ENCODE measurements at regions not wholly inside any gene's neighbourhood (a gene's known extent, or its start where the extent isn't known, plus 50 kb on each side); places are given as distances from the start of the nearest gene placed in this dataset.

DNA sequence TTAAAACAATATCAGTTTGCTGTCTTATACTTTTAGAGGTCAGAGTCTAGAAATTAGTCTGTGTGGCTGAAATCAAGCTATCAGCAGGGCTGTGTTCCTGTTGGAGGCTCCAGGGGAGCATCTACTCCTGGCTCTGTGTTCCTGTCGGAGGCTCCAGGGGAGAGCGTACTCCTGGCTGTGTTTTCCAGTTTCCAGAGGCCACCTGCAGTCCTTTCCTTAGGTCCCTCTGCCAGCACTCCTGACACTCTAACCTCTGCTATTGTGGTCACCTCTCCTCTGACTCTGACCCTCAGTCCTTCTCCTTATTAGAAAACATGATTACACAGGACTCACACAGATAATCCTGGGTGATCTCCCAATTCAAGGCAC is 1140.7 kb upstream of the TMEM132C start:
- POLR2A ChIA-PET (ENCODE audit: unreplicated experiment): interaction anchor here (0.6 kb wide), 1 partner anchor 360 kb away, joined by 3 read pairs; no protein-coding TSS in a partner anchor
- H2AFZ ChIP-seq (ENCODE audit: low read length): no peak overlapping the region

DNA sequence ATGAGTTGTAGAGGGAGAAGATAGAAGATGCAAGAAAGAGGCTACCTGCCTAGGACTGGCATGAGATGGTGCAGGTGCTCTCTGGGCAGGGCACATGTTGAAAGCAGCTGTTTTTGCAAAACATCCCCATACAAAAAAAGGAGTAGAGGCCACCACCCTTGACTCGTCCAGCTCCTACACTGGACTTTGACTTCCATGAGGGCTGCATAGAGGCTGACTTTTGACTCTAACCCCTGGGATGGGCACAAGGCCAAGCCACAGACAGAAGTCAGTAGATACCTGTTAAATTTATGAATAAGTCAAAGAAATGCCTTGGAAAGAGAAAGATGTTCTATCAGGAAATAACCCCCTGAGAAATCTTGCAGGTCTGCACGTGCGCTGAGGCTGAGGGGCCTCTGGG is 1139.1 kb upstream of the TMEM132C start:
- intact Hi-C loops (cut with micrococcal nuclease): loop anchor here (2.0 to 5.0 kb wide), 5 partner anchors 19 to 144 kb away; no protein-coding TSS in a partner anchor
- Histone ChIP-seq H3K4me1 (ENCODE audit: insufficient read depth, low read length) (peaks cover 38% of the 10 kb centered on the region), H3K4me3 (ENCODE audit: low read length) (no peak overlapping the region), H3K27ac (ENCODE audit: low read length) (0 out of 2 replicates have a peak overlapping the region, but pooled peaks have one; percentile 93), H3K36me3 (ENCODE audit: low read depth, low read length) (no peaks in the 10 kb centered on the region), H4K20me1 (ENCODE audit: low read length) (no peaks in the 10 kb centered on the region), H3K4me2 (ENCODE audit: low read length) (no peak overlapping the region), H3K79me2 (ENCODE audit: low read length) (no peaks in the 10 kb centered on the region), H3K9me3 (ENCODE audit: low read length) (no peaks in the 10 kb centered on the region), H3K9ac (ENCODE audit: low read length) (no peak overlapping the region), H3K9me2 (replicated peaks; ENCODE audit: low read length) (no peaks in the 10 kb centered on the region), H3K27me3 (ENCODE audit: low read length) (no peaks in the 10 kb centered on the region), H3F3A (ENCODE audit: low read length, unreplicated experiment) (peaks cover 8% of the 10 kb centered on the region), H2AFZ (ENCODE audit: low read length) (no peak overlapping the region)
- DNase-seq (no peak), ATAC-seq (no peak)
- ChIA-PET CTCF (no interaction called here), POLR2A (ENCODE audit: unreplicated experiment) (no interaction called here)
- TF ChIP-seq, protein P1, sequence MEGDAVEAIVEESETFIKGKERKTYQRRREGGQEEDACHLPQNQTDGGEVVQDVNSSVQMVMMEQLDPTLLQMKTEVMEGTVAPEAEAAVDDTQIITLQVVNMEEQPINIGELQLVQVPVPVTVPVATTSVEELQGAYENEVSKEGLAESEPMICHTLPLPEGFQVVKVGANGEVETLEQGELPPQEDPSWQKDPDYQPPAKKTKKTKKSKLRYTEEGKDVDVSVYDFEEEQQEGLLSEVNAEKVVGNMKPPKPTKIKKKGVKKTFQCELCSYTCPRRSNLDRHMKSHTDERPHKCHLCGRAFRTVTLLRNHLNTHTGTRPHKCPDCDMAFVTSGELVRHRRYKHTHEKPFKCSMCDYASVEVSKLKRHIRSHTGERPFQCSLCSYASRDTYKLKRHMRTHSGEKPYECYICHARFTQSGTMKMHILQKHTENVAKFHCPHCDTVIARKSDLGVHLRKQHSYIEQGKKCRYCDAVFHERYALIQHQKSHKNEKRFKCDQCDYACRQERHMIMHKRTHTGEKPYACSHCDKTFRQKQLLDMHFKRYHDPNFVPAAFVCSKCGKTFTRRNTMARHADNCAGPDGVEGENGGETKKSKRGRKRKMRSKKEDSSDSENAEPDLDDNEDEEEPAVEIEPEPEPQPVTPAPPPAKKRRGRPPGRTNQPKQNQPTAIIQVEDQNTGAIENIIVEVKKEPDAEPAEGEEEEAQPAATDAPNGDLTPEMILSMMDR (conservative IDR thresholded peaks at IDR 0.05; ENCODE audit: low read depth, low read length): no peak
- TF ChIP-seq EZH2 (IDR thresholded peaks at IDR 0.05; ENCODE audit: low read length, unreplicated experiment) (no peak), EZH2phosphoT487 (IDR thresholded peaks at IDR 0.05; ENCODE audit: borderline replicate concordance, low read length) (no peak)
- BruUV-seq (replicated peaks): no TSS peak

More for the DNA sequence above, 1140.7 kb upstream of the TMEM132C start:
- Histone ChIP-seq H3K9ac (ENCODE audit: low read length) (peak overlapping the region; percentile 66), H3K36me3 (ENCODE audit: low read depth, low read length) (no peaks in the 10 kb centered on the region), H4K20me1 (ENCODE audit: low read length) (no peaks in the 10 kb centered on the region), H3K4me3 (ENCODE audit: low read length) (peak overlapping the region; percentile 40; the same call in 1 of the 2 replicates), H3K9me2 (replicated peaks; ENCODE audit: low read length) (no peaks in the 10 kb centered on the region), H3K27me3 (ENCODE audit: low read length) (no peaks in the 10 kb centered on the region), H3K9me3 (ENCODE audit: low read length) (no peaks in the 10 kb centered on the region), H3K79me2 (ENCODE audit: low read length) (no peaks in the 10 kb centered on the region), H3K4me1 (ENCODE audit: insufficient read depth, low read length) (peaks cover 37% of the 10 kb centered on the region), H3F3A (ENCODE audit: low read length, unreplicated experiment) (peaks cover 8% of the 10 kb centered on the region), H3K4me2 (ENCODE audit: low read length) (peak overlapping the region; percentile 74), H3K27ac (ENCODE audit: low read length) (peak overlapping the region; percentile 93)
- BruUV-seq (replicated peaks): TSS peak; percentile 72
- ATAC-seq (no peak), DNase-seq (no peak)
- TF ChIP-seq, protein P1 (conservative IDR thresholded peaks at IDR 0.05; ENCODE audit: low read depth, low read length): no peak
- CTCF ChIA-PET: no interaction called here
- intact Hi-C loops (cut with micrococcal nuclease): loop anchor here (2.0 to 5.0 kb wide), 5 partner anchors 17 to 146 kb away; no protein-coding TSS in a partner anchor

DNA sequence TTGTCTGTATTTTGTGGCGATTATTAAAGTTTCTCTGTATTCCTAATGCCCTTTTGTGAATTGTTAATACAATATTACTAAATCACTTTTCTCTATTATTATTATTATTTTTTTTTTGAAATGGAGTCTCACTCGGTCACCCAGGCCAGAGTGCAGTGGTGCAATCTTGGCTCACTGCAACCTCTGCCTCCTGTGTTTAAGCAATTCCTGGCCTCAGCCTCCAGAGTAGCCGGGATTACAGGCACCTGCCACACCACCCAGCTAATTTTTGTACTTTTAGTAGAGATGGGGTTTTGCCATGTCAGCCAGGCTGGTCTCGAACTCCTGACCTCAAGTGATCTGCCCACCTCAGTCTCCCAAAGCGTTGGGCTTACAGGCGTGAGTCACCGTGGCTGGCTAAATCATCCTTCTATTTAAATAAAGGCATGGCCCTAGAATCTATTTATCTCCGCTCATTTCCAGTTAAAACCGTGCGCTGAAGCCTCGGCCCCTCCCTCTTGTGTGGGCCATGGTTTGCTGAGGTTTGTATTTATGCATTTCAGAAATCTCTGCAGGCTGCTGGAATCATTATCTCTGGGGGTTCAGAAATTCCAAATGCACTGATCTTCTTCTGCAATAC is 1136.4 kb upstream of the TMEM132C start:
- Histone ChIP-seq H3K4me1 (ENCODE audit: insufficient read depth, low read length) (peaks cover 33% of the 10 kb centered on the region), H3K27ac (ENCODE audit: low read length) (no peak overlapping the region), H3K9me2 (replicated peaks; ENCODE audit: low read length) (no peaks in the 10 kb centered on the region), H3K4me2 (ENCODE audit: low read length) (no peak overlapping the region), H2AFZ (ENCODE audit: low read length) (no peak overlapping the region), H3K4me3 (ENCODE audit: low read length) (no peak overlapping the region), H3K79me2 (ENCODE audit: low read length) (no peaks in the 10 kb centered on the region), H3F3A (ENCODE audit: low read length, unreplicated experiment) (peaks cover 8% of the 10 kb centered on the region), H3K27me3 (ENCODE audit: low read length) (no peaks in the 10 kb centered on the region), H3K9me3 (ENCODE audit: low read length) (no peaks in the 10 kb centered on the region), H3K9ac (ENCODE audit: low read length) (no peak overlapping the region), H4K20me1 (ENCODE audit: low read length) (no peaks in the 10 kb centered on the region), H3K36me3 (ENCODE audit: low read depth, low read length) (no peaks in the 10 kb centered on the region)
- TF ChIP-seq EZH2 (IDR thresholded peaks at IDR 0.05; ENCODE audit: low read length, unreplicated experiment): no peak
- TF ChIP-seq, protein P1 (conservative IDR thresholded peaks at IDR 0.05; ENCODE audit: low read depth, low read length): no peak
- TF ChIP-seq EZH2phosphoT487 (IDR thresholded peaks at IDR 0.05; ENCODE audit: borderline replicate concordance, low read length): no peak
- no peak for ATAC-seq
- ChIA-PET POLR2A (ENCODE audit: unreplicated experiment) (no interaction called here), CTCF (no interaction called here)
- intact Hi-C loops (cut with micrococcal nuclease): no loop called here
- no TSS peak for BruUV-seq (replicated peaks)
- peak; percentile 30 for DNase-seq

Data from PC-3 (cell line).